Lung (tissue), 11 donors: ENCODE measurements at regions not wholly inside any gene's neighbourhood (a gene's known extent, or its start where the extent isn't known, plus 50 kb on each side); places are given as distances from the start of the nearest gene placed in this dataset.
A peak's percentile ranks its signal among the peaks of the same experiment; 100 is the strongest.

Experiments
- ATAC-seq: fragments of 200-7000 bp; cut with Tn5 transposase; one replicate; pipeline ENCODE4 v1.9.1; 2020; ENCODE audit warnings: moderate number of reproducible peaks; ENCODE audit not compliant: insufficient read depth, low FRiP score
- DNase-seq, 3 donors: peaks; one replicate each; pipeline ENCODE4 v3.0.0-alpha.2; 2013 to 2017
- H3K27ac ChIP-seq, 2 donors: one replicate each; pipeline ENCODE4 v1.5.1; 2013; ENCODE audit warnings: mild to moderate bottlenecking in 2 of 2, moderate library complexity in 2 of 2, control low read depth in 1 of 2, inconsistent platforms in 1 of 2, low read depth in 1 of 2, low read length in 1 of 2
- H3K27me3 ChIP-seq, 3 donors: one replicate each; pipeline ENCODE4 v1.5.1; 2013; ENCODE audit warnings: low read length in 2 of 3; ENCODE audit not compliant: control insufficient read depth in 3 of 3, insufficient read depth in 3 of 3
- H3K36me3 ChIP-seq, 4 donors: one replicate each; pipeline ENCODE4 v1.5.1; 2013; ENCODE audit warnings: low read length in 4 of 4, mild to moderate bottlenecking in 1 of 4, moderate library complexity in 1 of 4; ENCODE audit not compliant: control insufficient read depth in 4 of 4, insufficient read depth in 4 of 4
- H3K4me1 ChIP-seq, 5 donors: one replicate each; pipeline ENCODE4 v1.5.1; 2013; ENCODE audit warnings: low read length in 5 of 5, mild to moderate bottlenecking in 2 of 5, moderate library complexity in 1 of 5; ENCODE audit not compliant: control insufficient read depth in 5 of 5, insufficient read depth in 5 of 5
- H3K4me3 ChIP-seq: one replicate; pipeline ENCODE4 v1.5.1; 2013; ENCODE audit warnings: mild to moderate bottlenecking, control low read depth, moderate library complexity
- H3K9ac ChIP-seq, 2 donors: one replicate each; pipeline ENCODE4 v1.5.1; 2013; ENCODE audit warnings: low read length in 2 of 2, control low read depth in 1 of 2; ENCODE audit not compliant: insufficient read depth in 1 of 2
- H3K9me3 ChIP-seq, 4 donors: one replicate each; pipeline ENCODE4 v1.5.1; 2013; ENCODE audit warnings: low read length in 3 of 4, mild to moderate bottlenecking in 1 of 4, moderate library complexity in 1 of 4; ENCODE audit not compliant: control insufficient read depth in 4 of 4, insufficient read depth in 3 of 4
- CTCF ChIP-seq: IDR thresholded peaks from 2 replicates; pipeline ENCODE4 v1.5.1; 2012; ENCODE audit warnings: mild to moderate bottlenecking; ENCODE audit errors: control extremely low read depth, extremely low read depth
- WGBS, 2 donors: extraction: QIAGEN DNeasy Blood & Tissue Kit; methylation state at CpG; one replicate each; pipeline ENCODE4 v1.1.7; 2013; 5-methylcytosine and 5-hydroxymethylcytosine counted together
- donor health status: control.
- donor health status: control.
- donor health status: Bipolar disorder and iron deficiency.
- donor health status: healthy.
- donor health status: DM: yes; HTN: yes; CAD: no.

- Histone ChIP-seq H3K27me3 (no peaks in the 10 kb centered on the region), H3K4me1 (peaks cover 5 to 59% (median 37%) of the 10 kb centered on the region in 5 donors), H3K27ac (peak overlapping the region in 1 of 2 donors; percentile 92), H3K9me3 (no peaks in the 10 kb centered on the region), H3K36me3 (no peaks in the 10 kb centered on the region), H3K9ac (no peak overlapping the region), H3K4me3 (no peak overlapping the region)
- ATAC-seq (no peak), DNase-seq (peak; percentile 62 to 81 (median 69))
- no peak for TF ChIP-seq CTCF
- WGBS, 2 donors = 35 to 38% methylated on average over 17 of the region's 17 CpGs
Measured at GRCh38 chr1:234960722-234961455, 167.7 kb downstream of the TOMM20 start.

- DNase-seq (no peak), ATAC-seq (no peak)
- H3K4me1 ChIP-seq = peaks cover 5 to 57% (median 31%) of the 10 kb centered on the region in 5 donors
- no peak for TF ChIP-seq CTCF
- no peak overlapping the region for H3K4me3 ChIP-seq
- no peaks in the 10 kb centered on the region for H3K27me3 ChIP-seq
- H3K9me3 ChIP-seq = no peaks in the 10 kb centered on the region
- H3K36me3 ChIP-seq = no peaks in the 10 kb centered on the region
- peak overlapping the region in 1 of 2 donors; percentile 56 for H3K27ac ChIP-seq
- 70 to 78% methylated on average over 21 of the region's 21 CpGs for WGBS, 2 donors
- no peak overlapping the region for H3K9ac ChIP-seq
Measured at GRCh38 chr1:234958706-234959657, 169.7 kb downstream of the TOMM20 start.

- Histone ChIP-seq H3K9me3 (no peaks in the 10 kb centered on the region), H3K36me3 (no peaks in the 10 kb centered on the region), H3K27ac (peak overlapping the region in 1 of 2 donors; percentile 17), H3K4me3 (no peak overlapping the region), H3K27me3 (no peaks in the 10 kb centered on the region), H3K4me1 (peaks cover 5 to 49% (median 26%) of the 10 kb centered on the region in 5 donors), H3K9ac (no peak overlapping the region)
- no peak for TF ChIP-seq CTCF
- DNase-seq = no peak
- WGBS, 2 donors = 86 to 91% methylated on average over 13 of the region's 13 CpGs
- no peak for ATAC-seq
Measured at GRCh38 chr1:234958066-234958705, 170.5 kb downstream of the TOMM20 start.
